CD4-positive, alpha-beta T cell treated with Interferon alpha-2 for 1 hour (primary cell): ENCODE measurements at regions not wholly inside any gene's neighbourhood (a gene's known extent, or its start where the extent isn't known, plus 50 kb on each side); places are given as distances from the start of the nearest gene placed in this dataset.

Experiments used
- DNase-seq, 2 donors: peaks; one replicate each; pipeline ENCODE4 v3.0.0-alpha.2; 2020 to 2022

DNA sequence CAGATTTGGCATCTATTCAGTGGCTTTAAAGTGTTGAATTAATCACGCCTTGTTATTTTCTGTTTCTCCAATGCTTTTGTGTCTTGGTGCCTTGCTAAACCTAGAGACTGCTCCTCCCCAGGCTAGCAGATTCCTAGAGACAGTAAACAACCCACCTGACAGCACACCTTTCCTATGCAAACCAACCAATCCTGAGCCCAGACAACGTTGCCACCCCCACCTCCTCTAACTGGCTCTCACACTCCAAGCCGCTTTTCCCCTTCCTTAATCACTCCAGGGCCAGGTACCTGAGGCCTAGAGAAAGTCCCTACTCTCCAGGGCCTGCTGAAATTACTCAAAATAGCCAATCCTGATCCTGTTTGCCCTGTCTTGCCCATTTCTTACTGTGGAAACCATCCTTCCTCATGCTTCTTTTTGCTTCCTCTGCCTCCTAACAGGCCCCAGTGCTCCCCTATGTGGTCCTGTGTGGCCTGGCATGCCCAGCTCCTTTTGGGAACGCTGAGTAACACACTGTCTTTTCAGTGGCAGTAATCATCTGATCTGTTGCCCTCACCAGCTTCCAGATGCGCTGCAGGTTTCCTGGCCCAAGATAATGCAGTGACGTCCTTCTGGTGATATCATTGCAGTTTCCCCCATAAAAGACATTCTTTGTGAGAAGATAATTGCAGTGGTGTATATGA lies 53.4 kb downstream of the GAS1 start:
- DNase-seq = no peak

- no peak for DNase-seq
These were observed 54.7 kb downstream of the GAS1 start for GRCh38 chr9:86892576-86892975.

GRCh38 chr9:86891886-86892437 lies 55.3 kb downstream of the GAS1 start:
- no peak for DNase-seq

GRCh38 chr9:86891091-86891490 lies 56.2 kb downstream of the GAS1 start:
- no peak for DNase-seq

GRCh38 chr9:86885232-86885631 lies 62.1 kb downstream of the GAS1 start:
- no peak for DNase-seq

- DNase-seq = no peak
These were observed 70.6 kb downstream of the GAS1 start for GRCh38 chr9:86876621-86877196.

- DNase-seq = no peak
These were observed 78.7 kb downstream of the GAS1 start for GRCh38 chr9:86868616-86869015.

GRCh38 chr9:86867804-86868313 lies 79.4 kb downstream of the GAS1 start:
- DNase-seq = no peak

DNA sequence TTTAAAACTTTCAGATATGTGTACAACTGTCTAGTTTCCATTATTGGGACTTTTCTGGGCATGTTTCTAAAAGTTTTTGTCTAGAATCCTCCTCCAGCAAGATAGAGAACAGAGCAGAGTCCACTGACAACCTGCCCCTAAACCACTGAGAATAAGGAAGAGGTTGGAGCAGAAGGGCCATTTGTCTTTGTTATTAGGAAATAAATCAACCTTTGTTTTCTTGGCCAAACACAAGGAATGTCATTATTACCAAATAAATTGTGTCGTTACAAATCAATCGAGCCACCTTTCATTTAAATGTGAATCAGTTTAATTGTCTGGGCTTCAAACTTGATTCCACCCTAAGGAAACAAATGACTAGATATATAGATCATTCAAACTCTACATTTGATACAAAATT lies 81.4 kb downstream of the GAS1 start:
- DNase-seq = no peak

DNA sequence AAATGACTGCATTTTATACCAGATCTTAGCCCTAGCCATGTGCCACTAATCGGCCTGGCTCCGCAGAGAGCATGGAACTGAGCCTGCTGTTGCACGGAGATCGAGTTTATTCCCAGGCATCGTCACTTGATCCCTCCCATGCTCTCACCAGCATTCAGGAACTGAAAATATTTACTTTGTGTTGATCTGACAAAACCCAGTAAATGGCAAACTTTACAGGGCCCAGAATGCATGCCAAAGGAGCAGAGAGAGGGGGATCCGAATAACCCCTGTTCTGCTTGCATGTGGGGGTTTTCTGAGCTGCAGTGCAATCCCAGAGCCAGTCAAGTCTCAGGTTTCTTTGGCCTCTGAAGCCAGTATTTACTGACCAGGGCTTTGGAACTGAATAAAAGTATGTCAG lies 87.3 kb downstream of the GAS1 start:
- DNase-seq = no peak

GRCh38 chr9:86859056-86859455 lies 88.2 kb downstream of the GAS1 start:
- no peak for DNase-seq

- DNase-seq = no peak
These were observed 89.3 kb downstream of the GAS1 start for GRCh38 chr9:86858009-86858408.

DNA sequence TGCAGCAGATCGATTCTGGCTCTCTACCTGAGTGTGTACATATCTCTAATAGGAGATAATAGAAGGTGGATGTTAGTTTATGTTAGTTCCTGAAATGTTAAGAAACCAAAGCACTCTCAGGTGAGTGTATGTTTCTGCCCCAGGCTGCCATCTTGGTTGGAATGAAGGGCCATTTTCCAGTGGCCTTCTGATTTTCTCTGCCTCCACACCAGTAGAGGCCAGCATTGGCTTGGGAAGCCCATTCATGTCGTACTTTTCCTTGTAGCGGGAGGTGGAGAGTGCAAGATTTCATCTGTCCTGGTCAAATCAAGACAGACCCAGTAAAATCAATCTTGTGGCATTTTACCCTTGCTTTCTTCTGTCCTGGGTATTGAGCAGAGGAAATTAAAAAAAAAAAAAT lies 91.0 kb downstream of the GAS1 start:
- DNase-seq = no peak

GRCh38 chr9:86854898-86855523 lies 92.3 kb downstream of the GAS1 start:
- DNase-seq = no peak

- DNase-seq = no peak
These were observed 100.7 kb downstream of the GAS1 start for GRCh38 chr9:86846656-86847055.

GRCh38 chr9:86843206-86843605 lies 104.1 kb downstream of the GAS1 start:
- DNase-seq = no peak

DNA sequence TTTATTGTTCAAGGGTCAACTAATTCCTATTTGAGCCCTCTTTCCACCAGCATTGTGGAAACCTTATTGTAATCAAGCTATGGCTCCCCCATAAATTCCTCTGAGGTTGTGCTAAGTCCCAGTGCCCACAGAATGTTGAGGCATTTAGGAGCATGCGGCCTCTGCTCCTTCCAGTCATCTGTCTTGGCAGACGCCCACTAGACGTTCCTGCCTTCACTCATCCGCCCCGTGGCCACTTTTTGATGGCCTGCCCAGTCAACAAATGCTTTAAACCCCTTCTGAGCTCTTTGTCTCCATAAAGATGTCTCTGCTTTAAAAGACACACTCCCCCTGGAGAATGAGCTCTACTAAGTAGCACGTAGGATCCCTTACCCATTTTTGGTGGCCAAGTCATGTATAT lies 104.7 kb downstream of the GAS1 start:
- DNase-seq = no peak

DNA sequence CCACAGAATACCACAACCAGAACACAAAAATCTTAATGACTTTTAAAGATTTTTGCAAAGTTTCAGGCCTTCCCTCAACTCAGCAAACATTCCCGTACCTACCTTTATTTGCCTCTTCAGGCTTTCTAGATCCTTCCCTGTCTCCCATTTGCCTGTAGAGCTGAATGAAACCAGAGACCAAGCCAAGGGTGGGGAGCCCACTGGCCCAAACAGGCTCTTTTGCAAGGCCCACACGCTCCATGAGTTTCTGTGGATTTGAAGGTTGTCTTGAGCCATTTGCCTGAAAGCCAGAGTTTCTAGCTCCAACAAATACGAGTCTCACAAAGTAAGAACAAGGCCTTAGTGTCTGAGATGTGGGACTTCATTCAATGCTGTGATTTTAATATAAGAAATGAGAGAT lies 107.8 kb downstream of the GAS1 start:
- DNase-seq = no peak

GRCh38 chr9:86838519-86839497 lies 108.5 kb downstream of the GAS1 start:
- DNase-seq = no peak

- no peak for DNase-seq
These were observed 110.0 kb downstream of the GAS1 start for GRCh38 chr9:86837345-86837744.

GRCh38 chr9:86836797-86837196 lies 110.5 kb downstream of the GAS1 start:
- no peak for DNase-seq

- no peak for DNase-seq
These were observed 111.0 kb downstream of the GAS1 start for GRCh38 chr9:86836266-86836665.

DNA sequence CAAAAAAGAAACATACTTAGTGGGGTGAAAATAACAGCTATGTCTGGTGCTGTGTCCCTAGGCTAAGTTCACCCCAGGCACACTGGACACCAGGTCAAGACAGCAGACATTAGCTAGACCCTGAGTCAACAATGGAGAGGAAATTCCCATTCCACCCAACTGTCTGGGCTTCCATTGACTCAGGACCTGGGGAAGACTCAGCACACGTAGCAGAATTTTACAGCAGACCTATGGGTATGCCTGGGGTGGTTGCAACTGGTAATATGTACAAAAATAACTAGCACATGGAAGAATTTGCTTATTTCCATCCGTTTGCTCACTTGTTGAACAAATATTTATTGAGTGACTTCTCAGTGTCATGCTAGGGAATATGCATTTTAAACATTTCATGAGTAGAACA lies 117.0 kb downstream of the GAS1 start:
- DNase-seq = no peak
